ENCODE measurements at regions not wholly inside any gene's neighbourhood (a gene's known extent, or its start where the extent isn't known, plus 50 kb on each side); places are given as distances from the start of the nearest gene placed in this dataset.
A peak's percentile ranks its signal among the peaks of the same experiment; 100 is the strongest.

- TF ChIP-seq ZNF275 (CRISPR knock-in tag; IDR thresholded peaks at IDR 0.05; ENCODE audit: borderline replicate concordance) (no peak), ZFP41 (CRISPR knock-in tag; IDR thresholded peaks at IDR 0.05; ENCODE audit: borderline replicate concordance) (no peak), ZZZ3 (CRISPR knock-in tag; IDR thresholded peaks at IDR 0.05; ENCODE audit: borderline replicate concordance) (no peak; the same call in 1 of the 2 replicates), ZUFSP (CRISPR knock-in tag; IDR thresholded peaks at IDR 0.05; ENCODE audit: borderline replicate concordance) (no peak), NFIB (CRISPR knock-in tag; IDR thresholded peaks at IDR 0.05; ENCODE audit: borderline replicate concordance) (no peak), ZNF816 (CRISPR knock-in tag; IDR thresholded peaks at IDR 0.05; ENCODE audit: borderline replicate concordance) (peak; percentile 82; the same call in 1 of the 2 replicates), ZNF776 (CRISPR knock-in tag; IDR thresholded peaks at IDR 0.05) (no peak), JARID2 (CRISPR knock-in tag; IDR thresholded peaks at IDR 0.05; ENCODE audit: insufficient replicate concordance) (no peak), RNF2 (conservative IDR thresholded peaks at IDR 0.05; ENCODE audit: low read depth) (0 out of 2 replicates have a peak, but pooled peaks have one; percentile 24), PAWR (CRISPR knock-in tag; IDR thresholded peaks at IDR 0.05; ENCODE audit: borderline replicate concordance) (no peak), MAFF (IDR thresholded peaks at IDR 0.05; ENCODE audit: low read depth, low read length) (peak; percentile 88), ZBTB7B (CRISPR knock-in tag; IDR thresholded peaks at IDR 0.05) (peak; percentile 64), PRDM4 (CRISPR knock-in tag; IDR thresholded peaks at IDR 0.05; ENCODE audit: borderline replicate concordance) (no peak), NFE2 (CRISPR knock-in tag; IDR thresholded peaks at IDR 0.05) (no peak)
- TF ChIP-seq, protein P1, sequence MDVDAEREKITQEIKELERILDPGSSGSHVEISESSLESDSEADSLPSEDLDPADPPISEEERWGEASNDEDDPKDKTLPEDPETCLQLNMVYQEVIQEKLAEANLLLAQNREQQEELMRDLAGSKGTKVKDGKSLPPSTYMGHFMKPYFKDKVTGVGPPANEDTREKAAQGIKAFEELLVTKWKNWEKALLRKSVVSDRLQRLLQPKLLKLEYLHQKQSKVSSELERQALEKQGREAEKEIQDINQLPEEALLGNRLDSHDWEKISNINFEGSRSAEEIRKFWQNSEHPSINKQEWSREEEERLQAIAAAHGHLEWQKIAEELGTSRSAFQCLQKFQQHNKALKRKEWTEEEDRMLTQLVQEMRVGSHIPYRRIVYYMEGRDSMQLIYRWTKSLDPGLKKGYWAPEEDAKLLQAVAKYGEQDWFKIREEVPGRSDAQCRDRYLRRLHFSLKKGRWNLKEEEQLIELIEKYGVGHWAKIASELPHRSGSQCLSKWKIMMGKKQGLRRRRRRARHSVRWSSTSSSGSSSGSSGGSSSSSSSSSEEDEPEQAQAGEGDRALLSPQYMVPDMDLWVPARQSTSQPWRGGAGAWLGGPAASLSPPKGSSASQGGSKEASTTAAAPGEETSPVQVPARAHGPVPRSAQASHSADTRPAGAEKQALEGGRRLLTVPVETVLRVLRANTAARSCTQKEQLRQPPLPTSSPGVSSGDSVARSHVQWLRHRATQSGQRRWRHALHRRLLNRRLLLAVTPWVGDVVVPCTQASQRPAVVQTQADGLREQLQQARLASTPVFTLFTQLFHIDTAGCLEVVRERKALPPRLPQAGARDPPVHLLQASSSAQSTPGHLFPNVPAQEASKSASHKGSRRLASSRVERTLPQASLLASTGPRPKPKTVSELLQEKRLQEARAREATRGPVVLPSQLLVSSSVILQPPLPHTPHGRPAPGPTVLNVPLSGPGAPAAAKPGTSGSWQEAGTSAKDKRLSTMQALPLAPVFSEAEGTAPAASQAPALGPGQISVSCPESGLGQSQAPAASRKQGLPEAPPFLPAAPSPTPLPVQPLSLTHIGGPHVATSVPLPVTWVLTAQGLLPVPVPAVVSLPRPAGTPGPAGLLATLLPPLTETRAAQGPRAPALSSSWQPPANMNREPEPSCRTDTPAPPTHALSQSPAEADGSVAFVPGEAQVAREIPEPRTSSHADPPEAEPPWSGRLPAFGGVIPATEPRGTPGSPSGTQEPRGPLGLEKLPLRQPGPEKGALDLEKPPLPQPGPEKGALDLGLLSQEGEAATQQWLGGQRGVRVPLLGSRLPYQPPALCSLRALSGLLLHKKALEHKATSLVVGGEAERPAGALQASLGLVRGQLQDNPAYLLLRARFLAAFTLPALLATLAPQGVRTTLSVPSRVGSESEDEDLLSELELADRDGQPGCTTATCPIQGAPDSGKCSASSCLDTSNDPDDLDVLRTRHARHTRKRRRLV (CRISPR knock-in tag; IDR thresholded peaks at IDR 0.05), result no peak
- TF ChIP-seq, protein P2, sequence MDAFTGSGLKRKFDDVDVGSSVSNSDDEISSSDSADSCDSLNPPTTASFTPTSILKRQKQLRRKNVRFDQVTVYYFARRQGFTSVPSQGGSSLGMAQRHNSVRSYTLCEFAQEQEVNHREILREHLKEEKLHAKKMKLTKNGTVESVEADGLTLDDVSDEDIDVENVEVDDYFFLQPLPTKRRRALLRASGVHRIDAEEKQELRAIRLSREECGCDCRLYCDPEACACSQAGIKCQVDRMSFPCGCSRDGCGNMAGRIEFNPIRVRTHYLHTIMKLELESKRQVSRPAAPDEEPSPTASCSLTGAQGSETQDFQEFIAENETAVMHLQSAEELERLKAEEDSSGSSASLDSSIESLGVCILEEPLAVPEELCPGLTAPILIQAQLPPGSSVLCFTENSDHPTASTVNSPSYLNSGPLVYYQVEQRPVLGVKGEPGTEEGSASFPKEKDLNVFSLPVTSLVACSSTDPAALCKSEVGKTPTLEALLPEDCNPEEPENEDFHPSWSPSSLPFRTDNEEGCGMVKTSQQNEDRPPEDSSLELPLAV (CRISPR knock-in tag; conservative IDR thresholded peaks at IDR 0.05; ENCODE audit: low read depth), result no peak; the same call in 1 of the 2 replicates
Measured at GRCh38 chr6:11434565-11435326, 102.8 kb upstream of the TMEM170B start (continued).

Measured in HepG2 (cell line).